ENCODE measurements at regions not wholly inside any gene's neighbourhood (a gene's known extent, or its start where the extent isn't known, plus 50 kb on each side); places are given as distances from the start of the nearest gene placed in this dataset.

DNA sequence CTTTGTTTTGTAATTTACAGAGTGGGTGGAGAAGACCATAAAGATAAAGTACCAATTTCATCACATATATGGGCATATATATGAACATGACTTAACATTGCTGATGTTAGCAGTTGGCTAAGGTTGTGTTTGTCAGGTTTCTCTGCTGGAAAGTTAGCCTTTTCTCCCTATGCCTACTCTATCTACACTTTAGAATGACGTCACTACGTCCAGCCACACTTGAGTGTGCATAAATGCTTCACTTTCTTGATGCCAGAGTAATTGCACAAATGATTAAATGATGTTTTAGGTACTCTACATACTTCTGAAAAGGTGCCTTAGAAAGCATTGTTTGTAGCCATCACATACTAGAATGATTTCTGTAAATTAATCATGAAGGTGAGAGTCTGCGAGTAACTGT is 759.2 kb upstream of the MGAT4C start:
- no peak for FAIRE-seq
- Histone ChIP-seq H2AFZ (ENCODE audit: control insufficient read depth, low read length) (no peak overlapping the region), H3K9me3 (ENCODE audit: control insufficient read depth, low read depth, low read length) (no peaks in the 10 kb centered on the region), H3K4me3 (ENCODE audit: control insufficient read depth in 2 of 3, extremely low read depth in 1 of 3, insufficient read depth in 2 of 3, low read depth in 1 of 3, low read length in 3 of 3) (no peak overlapping the region), H3K36me3 (ENCODE audit: control insufficient read depth in 2 of 2, extremely low read depth in 1 of 2, insufficient read depth in 2 of 2, low read length in 2 of 2) (no peaks in the 10 kb centered on the region), H3K27me3 (ENCODE audit: control insufficient read depth, extremely low read depth, insufficient read depth, low read length) (no peaks in the 10 kb centered on the region), H3K27ac (ENCODE audit: control insufficient read depth, insufficient read depth, low read length) (no peak overlapping the region), H3K9me1 (ENCODE audit: control insufficient read depth, extremely low read depth, insufficient read depth, low read length) (no peaks in the 10 kb centered on the region), H3K4me2 (ENCODE audit: control insufficient read depth, extremely low read depth, insufficient read depth, low read depth, low read length) (no peak overlapping the region), H3K4me1 (ENCODE audit: control insufficient read depth, extremely low read depth, insufficient read depth, low read length) (no peaks in the 10 kb centered on the region), H3K79me2 (ENCODE audit: control insufficient read depth, insufficient read depth, low read length) (no peaks in the 10 kb centered on the region), H3K9ac (ENCODE audit: control insufficient read depth, extremely low read depth, insufficient read depth, low read length) (no peak overlapping the region), H4K20me1 (ENCODE audit: control insufficient read depth, extremely low read depth, insufficient read depth, low read length) (no peaks in the 10 kb centered on the region)
- DNase-seq (ENCODE audit: low read depth, low spot score): no peak
- dilution Hi-C loops (cut with MboI; ENCODE audit: extremely low pct_ligation_motif_present, low sequenced_read_pairs): no loop called here
- TF ChIP-seq, protein P1, sequence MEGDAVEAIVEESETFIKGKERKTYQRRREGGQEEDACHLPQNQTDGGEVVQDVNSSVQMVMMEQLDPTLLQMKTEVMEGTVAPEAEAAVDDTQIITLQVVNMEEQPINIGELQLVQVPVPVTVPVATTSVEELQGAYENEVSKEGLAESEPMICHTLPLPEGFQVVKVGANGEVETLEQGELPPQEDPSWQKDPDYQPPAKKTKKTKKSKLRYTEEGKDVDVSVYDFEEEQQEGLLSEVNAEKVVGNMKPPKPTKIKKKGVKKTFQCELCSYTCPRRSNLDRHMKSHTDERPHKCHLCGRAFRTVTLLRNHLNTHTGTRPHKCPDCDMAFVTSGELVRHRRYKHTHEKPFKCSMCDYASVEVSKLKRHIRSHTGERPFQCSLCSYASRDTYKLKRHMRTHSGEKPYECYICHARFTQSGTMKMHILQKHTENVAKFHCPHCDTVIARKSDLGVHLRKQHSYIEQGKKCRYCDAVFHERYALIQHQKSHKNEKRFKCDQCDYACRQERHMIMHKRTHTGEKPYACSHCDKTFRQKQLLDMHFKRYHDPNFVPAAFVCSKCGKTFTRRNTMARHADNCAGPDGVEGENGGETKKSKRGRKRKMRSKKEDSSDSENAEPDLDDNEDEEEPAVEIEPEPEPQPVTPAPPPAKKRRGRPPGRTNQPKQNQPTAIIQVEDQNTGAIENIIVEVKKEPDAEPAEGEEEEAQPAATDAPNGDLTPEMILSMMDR (optimal IDR thresholded peaks at IDR 0.05 in 1 of 3, IDR thresholded peaks at IDR 0.05 in 1 of 3, conservative IDR thresholded peaks at IDR 0.05 in 1 of 3; ENCODE audit: extremely low read depth in 1 of 3, insufficient read depth in 2 of 3, low read length in 3 of 3): no peak
- TF ChIP-seq EZH2 (IDR thresholded peaks at IDR 0.05; ENCODE audit: low read length): no peak

DNA sequence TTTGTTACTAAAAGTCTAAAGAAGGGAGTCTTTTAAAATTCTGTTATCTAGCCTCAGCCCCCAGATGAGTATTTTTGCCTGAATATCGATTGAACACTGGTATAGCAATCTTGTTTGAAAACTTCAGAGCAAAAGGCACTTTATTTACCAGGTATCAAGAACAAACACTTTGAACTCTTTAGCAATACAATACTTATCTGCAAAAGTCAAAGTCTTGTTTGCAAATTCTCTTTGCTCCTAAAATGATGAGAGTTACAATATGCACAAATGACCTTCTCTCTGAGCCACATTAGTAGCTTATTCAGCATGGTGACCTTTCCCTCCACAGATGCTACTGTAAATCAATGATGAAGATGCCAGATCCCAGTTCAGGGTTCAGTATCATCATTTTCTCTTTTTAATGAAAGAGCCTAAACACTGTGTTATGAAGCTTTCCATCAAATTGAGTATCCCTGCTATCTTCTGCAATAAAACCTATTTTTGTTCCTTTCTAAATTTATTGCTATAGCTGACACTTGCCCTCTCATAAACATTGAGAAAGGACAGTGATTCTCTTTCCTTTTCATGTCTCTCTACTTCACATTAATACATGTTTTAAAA is 752.7 kb upstream of the MGAT4C start:
- Histone ChIP-seq H2AFZ (ENCODE audit: control insufficient read depth, low read length) (no peak overlapping the region), H4K20me1 (ENCODE audit: control insufficient read depth, extremely low read depth, insufficient read depth, low read length) (no peaks in the 10 kb centered on the region), H3K79me2 (ENCODE audit: control insufficient read depth, insufficient read depth, low read length) (no peaks in the 10 kb centered on the region), H3K27ac (ENCODE audit: control insufficient read depth, insufficient read depth, low read length) (no peak overlapping the region), H3K4me1 (ENCODE audit: control insufficient read depth, extremely low read depth, insufficient read depth, low read length) (no peaks in the 10 kb centered on the region), H3K9me1 (ENCODE audit: control insufficient read depth, extremely low read depth, insufficient read depth, low read length) (no peaks in the 10 kb centered on the region), H3K36me3 (ENCODE audit: control insufficient read depth in 2 of 2, extremely low read depth in 1 of 2, insufficient read depth in 2 of 2, low read length in 2 of 2) (no peaks in the 10 kb centered on the region), H3K4me2 (ENCODE audit: control insufficient read depth, extremely low read depth, insufficient read depth, low read depth, low read length) (no peak overlapping the region), H3K4me3 (ENCODE audit: control insufficient read depth in 2 of 3, extremely low read depth in 1 of 3, insufficient read depth in 2 of 3, low read depth in 1 of 3, low read length in 3 of 3) (no peak overlapping the region), H3K27me3 (ENCODE audit: control insufficient read depth, extremely low read depth, insufficient read depth, low read length) (no peaks in the 10 kb centered on the region), H3K9ac (ENCODE audit: control insufficient read depth, extremely low read depth, insufficient read depth, low read length) (no peak overlapping the region), H3K9me3 (ENCODE audit: control insufficient read depth, low read depth, low read length) (no peaks in the 10 kb centered on the region)
- dilution Hi-C loops (cut with MboI; ENCODE audit: extremely low pct_ligation_motif_present, low sequenced_read_pairs): no loop called here
- FAIRE-seq (no peak), DNase-seq (ENCODE audit: low read depth, low spot score) (no peak)
- TF ChIP-seq EZH2 (IDR thresholded peaks at IDR 0.05; ENCODE audit: low read length): no peak
- TF ChIP-seq, protein P1 (optimal IDR thresholded peaks at IDR 0.05 in 1 of 3, IDR thresholded peaks at IDR 0.05 in 1 of 3, conservative IDR thresholded peaks at IDR 0.05 in 1 of 3; ENCODE audit: extremely low read depth in 1 of 3, insufficient read depth in 2 of 3, low read length in 3 of 3): no peak

Data from keratinocyte (primary cell).